Calu3 (cell line): ENCODE measurements at regions not wholly inside any gene's neighbourhood (a gene's known extent, or its start where the extent isn't known, plus 50 kb on each side); places are given as distances from the start of the nearest gene placed in this dataset.

Experiments used
- BruUV-seq: library from RNA; stranded (reverse); fragments of 400-500 nt; replicated peaks from 2 replicates; lab custom pipeline; 2021; lab: Mats Ljungman, UMichigan
- CTCF ChIA-PET: fragments of 300-600 bp; sonication (Branson Sonifier 250); formaldehyde crosslinking; loops from one replicate; lab custom pipeline; 2022; ENCODE audit warnings: antibody characterized with exemption; lab: Charles Lee
- DNase-seq: peaks from one replicate; pipeline ENCODE4 v3.0.0; 2022
- H3K27ac Mint-ChIP-seq: one replicate; pipeline ENCODE4 v1.8.0; 2022; ENCODE audit warnings: mixed read lengths; ENCODE audit not compliant: unreplicated experiment
- H3K27me3 Mint-ChIP-seq: one replicate; pipeline ENCODE4 v1.8.0; 2022; ENCODE audit warnings: mixed read lengths; ENCODE audit not compliant: unreplicated experiment
- H3K36me3 Mint-ChIP-seq: one replicate; pipeline ENCODE4 v1.8.0; 2022; ENCODE audit warnings: mild to moderate bottlenecking, moderate library complexity, mixed read lengths; ENCODE audit not compliant: insufficient read depth, unreplicated experiment
- H3K4me1 Mint-ChIP-seq: one replicate; pipeline ENCODE4 v1.8.0; 2022; ENCODE audit warnings: mild to moderate bottlenecking, low read depth, mixed read lengths; ENCODE audit not compliant: unreplicated experiment
- H3K4me3 Mint-ChIP-seq: one replicate; pipeline ENCODE4 v1.8.0; 2022; ENCODE audit warnings: mild to moderate bottlenecking, low read depth, moderate library complexity, mixed read lengths; ENCODE audit not compliant: unreplicated experiment
- H3K9me3 Mint-ChIP-seq: one replicate; pipeline ENCODE4 v1.8.0; 2022; ENCODE audit warnings: low read depth, mixed read lengths; ENCODE audit not compliant: unreplicated experiment
- intact Hi-C: fragments of 100-400 bp; cut with micrococcal nuclease; formaldehyde crosslinking; loops from one replicate; pipeline ENCODE4 v1.10.0; 2022; ENCODE audit not compliant: unreplicated experiment
- TF ChIP-seq, protein P1 (sequence below): fragments of 200-600 bp; IDR thresholded peaks from one replicate; pipeline ENCODE4 v1.8.0; 2022; ENCODE audit warnings: antibody characterized with exemption; ENCODE audit not compliant: unreplicated experiment

DNA sequence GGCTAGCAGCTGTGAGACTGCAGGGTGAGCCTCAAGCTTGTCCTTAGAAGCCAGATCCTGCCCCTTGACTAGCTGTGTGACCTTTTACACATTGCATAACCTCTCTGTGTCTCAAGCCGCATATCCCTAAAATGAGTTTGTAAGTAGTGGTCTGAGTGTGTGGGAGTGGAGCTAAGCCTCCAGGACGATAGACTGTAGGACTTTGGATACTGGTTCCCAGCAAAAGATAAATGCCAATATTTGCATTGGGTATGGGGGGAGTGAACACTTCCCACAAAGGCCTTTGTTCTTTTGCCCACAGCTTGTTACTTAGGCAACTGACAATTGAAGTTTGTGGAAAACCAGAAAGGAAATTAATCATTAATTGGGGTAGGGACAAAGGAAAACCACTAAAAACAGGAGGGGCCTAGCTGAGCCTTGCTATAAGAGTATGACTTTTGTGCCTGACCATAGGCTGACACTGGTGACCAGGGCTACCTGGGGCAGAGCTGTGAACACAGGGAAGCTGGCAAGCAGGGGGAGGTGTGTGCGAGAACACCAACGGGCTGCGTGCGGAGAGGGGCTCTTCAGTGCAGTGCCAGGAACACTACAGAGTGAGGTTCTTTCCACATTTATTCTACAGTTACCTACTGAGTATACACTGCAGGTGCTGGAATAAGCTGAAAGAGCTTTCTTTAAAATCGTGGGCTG, 102.4 kb upstream of the ETV3 start:
- H3K27me3 Mint-ChIP-seq = no peaks in the 10 kb centered on the region
- peaks cover 53% of the 10 kb centered on the region for H3K4me1 Mint-ChIP-seq
- no peaks in the 10 kb centered on the region for H3K36me3 Mint-ChIP-seq
- TF ChIP-seq, protein P1, sequence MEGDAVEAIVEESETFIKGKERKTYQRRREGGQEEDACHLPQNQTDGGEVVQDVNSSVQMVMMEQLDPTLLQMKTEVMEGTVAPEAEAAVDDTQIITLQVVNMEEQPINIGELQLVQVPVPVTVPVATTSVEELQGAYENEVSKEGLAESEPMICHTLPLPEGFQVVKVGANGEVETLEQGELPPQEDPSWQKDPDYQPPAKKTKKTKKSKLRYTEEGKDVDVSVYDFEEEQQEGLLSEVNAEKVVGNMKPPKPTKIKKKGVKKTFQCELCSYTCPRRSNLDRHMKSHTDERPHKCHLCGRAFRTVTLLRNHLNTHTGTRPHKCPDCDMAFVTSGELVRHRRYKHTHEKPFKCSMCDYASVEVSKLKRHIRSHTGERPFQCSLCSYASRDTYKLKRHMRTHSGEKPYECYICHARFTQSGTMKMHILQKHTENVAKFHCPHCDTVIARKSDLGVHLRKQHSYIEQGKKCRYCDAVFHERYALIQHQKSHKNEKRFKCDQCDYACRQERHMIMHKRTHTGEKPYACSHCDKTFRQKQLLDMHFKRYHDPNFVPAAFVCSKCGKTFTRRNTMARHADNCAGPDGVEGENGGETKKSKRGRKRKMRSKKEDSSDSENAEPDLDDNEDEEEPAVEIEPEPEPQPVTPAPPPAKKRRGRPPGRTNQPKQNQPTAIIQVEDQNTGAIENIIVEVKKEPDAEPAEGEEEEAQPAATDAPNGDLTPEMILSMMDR = no peak
- DNase-seq = peak; percentile 90
- H3K27ac Mint-ChIP-seq = peak overlapping the region; percentile 94
- intact Hi-C loops = loop anchor here (2.0 kb wide), 1 partner anchor 42 kb away; no protein-coding TSS in a partner anchor
- CTCF ChIA-PET = interaction anchor here (0.5 to 1.1 kb wide), 8 partner anchors 9 to 582 kb away, joined by 3 to 12 read pairs (median 3); no protein-coding TSS in a partner anchor
- peak overlapping the region; percentile 48 for H3K4me3 Mint-ChIP-seq
- BruUV-seq = no TSS peak
- no peaks in the 10 kb centered on the region for H3K9me3 Mint-ChIP-seq

GRCh38 chr1:157239936-157240335, 101.7 kb upstream of the ETV3 start:
- no peak for DNase-seq
- no TSS peak for BruUV-seq
- Mint-ChIP-seq H3K36me3 (no peaks in the 10 kb centered on the region), H3K27ac (peak overlapping the region; percentile 94), H3K4me1 (peaks cover 53% of the 10 kb centered on the region), H3K4me3 (peak overlapping the region; percentile 48), H3K9me3 (no peaks in the 10 kb centered on the region), H3K27me3 (no peaks in the 10 kb centered on the region)
- intact Hi-C loops = loop anchor here (2.0 kb wide), 1 partner anchor 41 kb away; no protein-coding TSS in a partner anchor
- CTCF ChIA-PET = interaction anchor here (0.5 to 1.1 kb wide), 3 partner anchors 41 to 583 kb away, joined by 3 to 12 read pairs (median 3); no protein-coding TSS in a partner anchor
- TF ChIP-seq, protein P1 = no peak

- Mint-ChIP-seq H3K27me3 (no peaks in the 10 kb centered on the region), H3K36me3 (no peaks in the 10 kb centered on the region), H3K27ac (peak overlapping the region; percentile 94), H3K4me1 (peaks cover 60% of the 10 kb centered on the region), H3K4me3 (no peak overlapping the region), H3K9me3 (no peaks in the 10 kb centered on the region)
- intact Hi-C loops = no loop called here
- BruUV-seq = no TSS peak
- TF ChIP-seq, protein P1 = no peak
- DNase-seq = no peak
- CTCF ChIA-PET = no interaction called here
Measured at GRCh38 chr1:157238585-157238984, 100.4 kb upstream of the ETV3 start.

DNA sequence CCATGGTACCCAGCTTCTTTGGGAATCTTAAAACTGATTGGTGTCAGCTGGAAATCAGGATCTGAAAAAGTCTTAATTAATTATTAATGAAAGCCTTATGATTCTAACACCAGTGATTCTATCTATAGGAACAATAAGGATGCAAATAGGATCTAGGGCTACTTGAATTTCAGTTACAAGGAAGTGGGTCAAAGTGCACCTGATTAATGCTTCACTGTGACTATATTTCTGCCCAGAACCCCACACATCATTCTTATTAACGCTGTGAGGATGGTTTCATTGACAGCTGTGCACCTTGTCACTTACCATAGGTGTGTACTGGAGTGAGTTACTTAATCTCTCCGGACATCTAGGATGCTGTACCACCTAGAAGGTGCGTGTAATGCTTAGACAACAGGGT, 99.8 kb upstream of the ETV3 start:
- intact Hi-C loops = no loop called here
- no peak overlapping the region for H3K27ac Mint-ChIP-seq
- DNase-seq = no peak
- no peak overlapping the region for H3K4me3 Mint-ChIP-seq
- H3K36me3 Mint-ChIP-seq = no peaks in the 10 kb centered on the region
- CTCF ChIA-PET = no interaction called here
- TF ChIP-seq, protein P1 = no peak
- no TSS peak for BruUV-seq
- H3K9me3 Mint-ChIP-seq = no peaks in the 10 kb centered on the region
- no peaks in the 10 kb centered on the region for H3K27me3 Mint-ChIP-seq
- peaks cover 63% of the 10 kb centered on the region for H3K4me1 Mint-ChIP-seq
